Kidney (tissue), 13 donors: ENCODE measurements at regions not wholly inside any gene's neighbourhood (a gene's known extent, or its start where the extent isn't known, plus 50 kb on each side); places are given as distances from the start of the nearest gene placed in this dataset.

Source experiments
- DNase-seq, 5 donors: peaks; one replicate each; pipeline ENCODE4 v3.0.0-alpha.2; 2013 to 2020
- FAIRE-seq: peaks from 2 replicates; lab custom pipeline; 2012; peaks lifted over from hg19 to GRCh38; lab: Jason Lieb, UNC
- H3K27ac ChIP-seq, 2 donors: one replicate each; pipeline ENCODE4 v1.7.0; 2013; ENCODE audit warnings: low read depth in 2 of 2, low read length in 2 of 2, inconsistent platforms in 1 of 2
- H3K27me3 ChIP-seq: one replicate; pipeline ENCODE4 v1.7.1; 2013; ENCODE audit warnings: low read length, inconsistent platforms; ENCODE audit not compliant: control insufficient read depth, insufficient read depth
- H3K36me3 ChIP-seq, 3 donors: one replicate each; pipeline versions ENCODE4 v1.7.0 to v1.7.1; 2013; ENCODE audit warnings: low read length in 3 of 3, control low read depth in 1 of 3, inconsistent platforms in 1 of 3; ENCODE audit not compliant: insufficient read depth in 3 of 3, control insufficient read depth in 2 of 3
- H3K4me1 ChIP-seq, 3 donors: one replicate each; pipeline versions ENCODE4 v1.7.0 to v1.7.1; 2013; ENCODE audit warnings: low read length in 3 of 3, inconsistent platforms in 1 of 3, low read depth in 1 of 3; ENCODE audit not compliant: control insufficient read depth in 2 of 3, insufficient read depth in 2 of 3
- H3K4me3 ChIP-seq, 3 donors: one replicate each; pipeline versions ENCODE4 v1.7.0 to v1.8.1; 2013; ENCODE audit warnings: low read length in 3 of 3, control low read depth in 1 of 3, inconsistent platforms in 1 of 3
- H3K9ac ChIP-seq, 3 donors: one replicate each; pipeline versions ENCODE4 v1.7.0 to v1.7.1; 2013; ENCODE audit warnings: low read length in 3 of 3, control low read depth in 1 of 3, inconsistent platforms in 1 of 3
- H3K9me3 ChIP-seq, 3 donors: one replicate each; pipeline versions ENCODE4 v1.7.0 to v1.7.1; 2013; ENCODE audit warnings: low read length in 3 of 3, control low read depth in 1 of 3, inconsistent platforms in 1 of 3; ENCODE audit not compliant: control insufficient read depth in 2 of 3, insufficient read depth in 1 of 3
- intact Hi-C: fragments of 100-400 bp; cut with DNase I; formaldehyde crosslinking; loops from one replicate; pipeline ENCODE4 v1.11.1; 2022
- TF ChIP-seq, protein P1 (sequence below): IDR thresholded peaks from 3 replicates; pipeline ENCODE4 v1.5.1; 2012; ENCODE audit warnings: mild to moderate bottlenecking, moderate library complexity, borderline replicate concordance; ENCODE audit not compliant: insufficient read depth; ENCODE audit errors: extremely low read depth
- donor health status: control.
- donor health status: control.
- donor health status: control.
- donor health status: control.
- donor health status: control.
- donor health status: DM: yes; HTN: yes; CAD: no.
- donor health status: Normal renal cell carcinoma (clear cell type).

DNA sequence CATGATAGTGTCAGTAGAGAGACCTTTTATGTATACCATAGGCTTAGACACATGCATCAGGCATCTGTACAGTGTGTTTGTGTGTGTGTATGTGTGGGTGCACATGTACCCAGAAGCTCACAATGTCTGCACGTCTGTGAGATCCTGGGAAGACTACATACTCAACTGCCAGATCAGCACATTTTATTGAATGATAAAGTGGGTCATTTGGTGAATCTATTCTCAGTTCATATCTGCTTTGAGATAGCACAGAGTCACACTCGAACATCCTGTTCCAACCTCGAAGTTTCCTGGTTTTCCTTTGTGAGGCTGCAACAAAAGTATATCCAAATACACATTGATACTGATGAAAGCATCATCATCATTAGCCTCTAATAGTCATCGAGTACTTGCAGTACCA lies 63.6 kb downstream of the MAF start:
- intact Hi-C loops, result no loop called here
- DNase-seq (no peak), FAIRE-seq (no peak)
- Histone ChIP-seq H3K4me3 (no peak overlapping the region), H3K27me3 (no peaks in the 10 kb centered on the region), H3K4me1 (no peaks in the 10 kb centered on the region), H3K9ac (no peak overlapping the region), H3K9me3 (no peaks in the 10 kb centered on the region), H3K36me3 (no peaks in the 10 kb centered on the region), H3K27ac (no peak overlapping the region)
- TF ChIP-seq, protein P1, sequence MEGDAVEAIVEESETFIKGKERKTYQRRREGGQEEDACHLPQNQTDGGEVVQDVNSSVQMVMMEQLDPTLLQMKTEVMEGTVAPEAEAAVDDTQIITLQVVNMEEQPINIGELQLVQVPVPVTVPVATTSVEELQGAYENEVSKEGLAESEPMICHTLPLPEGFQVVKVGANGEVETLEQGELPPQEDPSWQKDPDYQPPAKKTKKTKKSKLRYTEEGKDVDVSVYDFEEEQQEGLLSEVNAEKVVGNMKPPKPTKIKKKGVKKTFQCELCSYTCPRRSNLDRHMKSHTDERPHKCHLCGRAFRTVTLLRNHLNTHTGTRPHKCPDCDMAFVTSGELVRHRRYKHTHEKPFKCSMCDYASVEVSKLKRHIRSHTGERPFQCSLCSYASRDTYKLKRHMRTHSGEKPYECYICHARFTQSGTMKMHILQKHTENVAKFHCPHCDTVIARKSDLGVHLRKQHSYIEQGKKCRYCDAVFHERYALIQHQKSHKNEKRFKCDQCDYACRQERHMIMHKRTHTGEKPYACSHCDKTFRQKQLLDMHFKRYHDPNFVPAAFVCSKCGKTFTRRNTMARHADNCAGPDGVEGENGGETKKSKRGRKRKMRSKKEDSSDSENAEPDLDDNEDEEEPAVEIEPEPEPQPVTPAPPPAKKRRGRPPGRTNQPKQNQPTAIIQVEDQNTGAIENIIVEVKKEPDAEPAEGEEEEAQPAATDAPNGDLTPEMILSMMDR, result no peak

DNA sequence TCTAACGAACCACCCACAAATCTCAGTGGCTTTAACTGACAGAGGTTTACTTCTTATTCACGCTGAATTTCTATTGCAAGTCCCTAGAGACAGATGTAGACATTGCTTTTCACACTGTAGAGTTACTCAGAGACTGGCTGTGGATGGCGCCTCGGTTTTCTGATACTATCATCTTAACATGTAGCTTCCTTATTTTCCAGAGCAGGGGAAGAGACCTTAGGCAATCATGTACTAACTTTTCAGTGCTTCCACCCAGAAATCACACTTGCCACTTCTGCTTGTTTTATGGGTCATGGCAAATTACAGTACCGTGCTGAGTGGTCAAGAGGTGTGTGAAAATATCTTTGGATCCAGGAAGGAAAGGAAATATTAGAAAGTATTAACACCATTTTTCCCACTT lies 65.4 kb downstream of the MAF start:
- H3K9ac ChIP-seq, result no peak overlapping the region
- intact Hi-C loops, result no loop called here
- H3K27ac ChIP-seq, result no peak overlapping the region
- H3K27me3 ChIP-seq, result no peaks in the 10 kb centered on the region
- no peaks in the 10 kb centered on the region for H3K4me1 ChIP-seq
- no peaks in the 10 kb centered on the region for H3K36me3 ChIP-seq
- H3K4me3 ChIP-seq, result no peak overlapping the region
- DNase-seq (no peak), FAIRE-seq (no peak)
- H3K9me3 ChIP-seq, result no peaks in the 10 kb centered on the region
- TF ChIP-seq, protein P1, result no peak

DNA sequence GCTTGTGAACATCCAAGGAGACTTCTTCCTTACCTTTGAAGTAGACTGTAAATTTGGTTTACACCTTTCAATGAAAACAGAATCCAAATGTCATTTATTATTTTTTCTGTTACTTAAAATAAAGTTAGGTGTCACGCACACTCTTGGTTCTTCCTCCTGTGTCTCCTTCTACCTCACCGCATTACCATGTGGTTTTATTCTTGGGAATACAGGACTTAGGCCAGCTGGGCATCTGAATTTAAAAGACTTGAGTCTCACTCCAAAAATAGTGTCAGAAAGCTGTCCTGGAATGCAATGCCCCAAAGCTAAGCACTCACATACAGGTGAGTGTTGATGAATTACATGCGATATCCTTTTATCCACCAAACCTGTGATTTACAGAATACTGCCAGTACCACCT lies 66.4 kb downstream of the MAF start:
- Histone ChIP-seq H3K4me1 (no peaks in the 10 kb centered on the region), H3K27ac (no peak overlapping the region), H3K9me3 (no peaks in the 10 kb centered on the region), H3K4me3 (no peak overlapping the region), H3K27me3 (no peaks in the 10 kb centered on the region), H3K36me3 (no peaks in the 10 kb centered on the region), H3K9ac (no peak overlapping the region)
- DNase-seq (no peak), FAIRE-seq (no peak)
- TF ChIP-seq, protein P1, result no peak
- intact Hi-C loops, result no loop called here

DNA sequence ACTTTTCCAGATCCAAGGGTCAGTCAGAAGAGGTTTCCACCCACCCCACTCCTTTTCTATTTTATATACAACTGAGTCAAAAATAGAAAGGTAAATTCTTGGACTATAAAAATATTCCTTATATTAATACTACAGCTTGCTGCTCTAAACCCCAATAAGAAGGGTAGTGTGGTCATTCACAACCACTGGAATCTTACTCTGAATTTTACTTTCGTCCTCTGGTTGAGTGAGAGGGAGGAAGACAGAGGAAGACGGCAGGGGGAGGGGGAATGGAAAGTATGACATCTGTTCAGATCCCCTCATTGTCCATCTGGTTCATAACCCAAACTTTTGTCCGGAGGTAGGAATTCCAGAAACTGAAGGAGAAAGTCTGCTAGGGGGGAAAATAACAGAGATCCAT lies 67.2 kb downstream of the MAF start:
- Histone ChIP-seq H3K27ac (no peak overlapping the region), H3K4me3 (no peak overlapping the region), H3K4me1 (no peaks in the 10 kb centered on the region), H3K27me3 (no peaks in the 10 kb centered on the region), H3K9ac (no peak overlapping the region), H3K9me3 (no peaks in the 10 kb centered on the region), H3K36me3 (no peaks in the 10 kb centered on the region)
- FAIRE-seq (no peak), DNase-seq (no peak)
- intact Hi-C loops, result no loop called here
- TF ChIP-seq, protein P1, result no peak
